ENCODE measurements at regions not wholly inside any gene's neighbourhood (a gene's known extent, or its start where the extent isn't known, plus 50 kb on each side); places are given as distances from the start of the nearest gene placed in this dataset.

- H3K9me3 ChIP-seq, result no peaks in the 10 kb centered on the region
- WGBS, 3 donors, result 90 to 94% (median 91%) methylated on average over 6 to 7 of the region's 7 CpGs
- DNase-seq, result no peak
- no peaks in the 10 kb centered on the region for H3K27me3 ChIP-seq
- H3K36me3 ChIP-seq, result no peaks in the 10 kb centered on the region
- H3K4me3 ChIP-seq, result no peak overlapping the region
- H3K4me1 ChIP-seq (ENCODE audit: insufficient read depth), result no peaks in the 10 kb centered on the region
- TF ChIP-seq CTCF (IDR thresholded peaks at IDR 0.05) (no peak), EP300 (IDR thresholded peaks at IDR 0.05) (no peak), POLR2A (IDR thresholded peaks at IDR 0.05) (no peak)
- H3K27ac ChIP-seq, result no peak overlapping the region
- intact Hi-C loops (cut with DNase I), result no loop called here
Measured at GRCh38 chr10:117662751-117663540, 120.4 kb downstream of the EMX2 start.

- Histone ChIP-seq H3K27ac (no peak overlapping the region), H3K4me3 (no peak overlapping the region), H3K36me3 (no peaks in the 10 kb centered on the region), H3K27me3 (no peaks in the 10 kb centered on the region), H3K4me1 (ENCODE audit: insufficient read depth) (no peaks in the 10 kb centered on the region), H3K9me3 (no peaks in the 10 kb centered on the region)
- intact Hi-C loops (cut with DNase I), result no loop called here
- TF ChIP-seq EP300 (IDR thresholded peaks at IDR 0.05), result no peak
- TF ChIP-seq CTCF (IDR thresholded peaks at IDR 0.05), result no peak
- TF ChIP-seq POLR2A (IDR thresholded peaks at IDR 0.05), result no peak
- WGBS, 3 donors, result 1 to 7% (median 5%) methylated on average over 2 of the region's 2 CpGs
- DNase-seq, result peak in 2 of 5 donors; percentile 15 to 26
Measured at GRCh38 chr10:117663750-117664149, 121.2 kb downstream of the EMX2 start.

- Histone ChIP-seq H3K9me3 (no peaks in the 10 kb centered on the region), H3K27me3 (no peaks in the 10 kb centered on the region), H3K4me1 (ENCODE audit: insufficient read depth) (no peaks in the 10 kb centered on the region), H3K27ac (no peak overlapping the region), H3K36me3 (no peaks in the 10 kb centered on the region), H3K4me3 (no peak overlapping the region)
- no peak for DNase-seq
- TF ChIP-seq EP300 (IDR thresholded peaks at IDR 0.05), result no peak
- no peak for TF ChIP-seq CTCF (IDR thresholded peaks at IDR 0.05)
- no peak for TF ChIP-seq POLR2A (IDR thresholded peaks at IDR 0.05)
- intact Hi-C loops (cut with DNase I), result no loop called here
- 83 to 89% (median 84%) methylated on average over 5 of the region's 5 CpGs for WGBS, 3 donors
Measured at GRCh38 chr10:117664288-117664687, 121.7 kb downstream of the EMX2 start.

- no peaks in the 10 kb centered on the region for H3K4me1 ChIP-seq (ENCODE audit: insufficient read depth)
- no peaks in the 10 kb centered on the region for H3K27me3 ChIP-seq
- no peak overlapping the region for H3K27ac ChIP-seq
- intact Hi-C loops (cut with DNase I), result no loop called here
- no peak overlapping the region for H3K4me3 ChIP-seq
- no peaks in the 10 kb centered on the region for H3K36me3 ChIP-seq
- TF ChIP-seq POLR2A (IDR thresholded peaks at IDR 0.05) (no peak), CTCF (IDR thresholded peaks at IDR 0.05) (no peak), EP300 (IDR thresholded peaks at IDR 0.05) (no peak)
- 13 to 15% (median 14%) methylated on average over 5 of the region's 5 CpGs for WGBS, 3 donors
- H3K9me3 ChIP-seq, result no peaks in the 10 kb centered on the region
- no peak for DNase-seq
Measured at GRCh38 chr10:117666166-117666565, 123.6 kb downstream of the EMX2 start.
